GM12878 (cell line): ENCODE measurements at regions not wholly inside any gene's neighbourhood (a gene's known extent, or its start where the extent isn't known, plus 50 kb on each side); places are given as distances from the start of the nearest gene placed in this dataset.

Source experiments
- ATAC-seq: fragments of 200-7000 bp; cut with Tn5 transposase; 3 replicates; pipeline ENCODE4 v1.9.1; 2020; ENCODE audit warnings: mild to moderate bottlenecking, moderate library complexity
- BruUV-seq: library from RNA; stranded (reverse); fragments of 400-500 nt; replicated peaks from 2 replicates; lab custom pipeline; 2021; lab: Mats Ljungman, UMichigan
- CTCF ChIA-PET: fragments of 300-600 bp; sonication (Branson Sonifier 250); formaldehyde crosslinking; extraction: SDS; loops from one replicate; lab custom pipeline; 2021; ENCODE audit warnings: inconsistent platforms; lab: Yijun Ruan, JAX
- POLR2A ChIA-PET: fragments of 350-600 bp; formaldehyde crosslinking; extraction: SDS; loops from one replicate; lab custom pipeline; 2021; ENCODE audit warnings: inconsistent platforms; lab: Charles Lee
- RAD21 ChIA-PET: fragments of 300-600 bp; sonication (Branson Sonifier 250); formaldehyde crosslinking; loops from one replicate; lab custom pipeline; 2023; ENCODE audit warnings: antibody characterized with exemption; ENCODE audit not compliant: unreplicated experiment; lab: Charles Lee
- SMC1A ChIA-PET: fragments of 300-600 bp; sonication (Branson Sonifier 250); formaldehyde crosslinking; loops from one replicate; lab custom pipeline; 2023; ENCODE audit not compliant: unreplicated experiment, uncharacterized antibody; lab: Charles Lee
- DNase-seq: peaks from one replicate; pipeline ENCODE4 v3.0.0-alpha.2; 2011; ENCODE audit warnings: low read depth, low spot score
- FAIRE-seq: peaks from 3 replicates; lab custom pipeline; 2011; peaks lifted over from hg19 to GRCh38; lab: Jason Lieb, UNC
- H2AFZ ChIP-seq: 2 replicates; pipeline ENCODE4 v1.6.0; 2011; ENCODE audit warnings: low read depth, low read length, control low read depth; ENCODE audit not compliant: control insufficient read depth
- H3K27ac ChIP-seq: 2 replicates; pipeline ENCODE4 v1.5.1; 2011; ENCODE audit warnings: control low read depth; ENCODE audit not compliant: control insufficient read depth, insufficient read depth
- H3K27me3 ChIP-seq, 2 experiments: replicated peaks in 1 of 2; 2 replicates each; pipeline versions ENCODE4 v1.6.0 to v1.6.1; 2011; ENCODE audit warnings: low read length in 1 of 2; ENCODE audit not compliant: control insufficient read depth in 2 of 2, insufficient read depth in 2 of 2
- H3K36me3 ChIP-seq, 2 experiments: 2 replicates each; pipeline ENCODE4 v1.5.1; 2011; ENCODE audit warnings: low read length in 1 of 2; ENCODE audit not compliant: control insufficient read depth in 2 of 2, insufficient read depth in 2 of 2
- H3K4me1 ChIP-seq: 2 replicates; pipeline ENCODE4 v1.6.1; 2011; ENCODE audit warnings: mild to moderate bottlenecking, low read length, moderate library complexity, mixed read lengths; ENCODE audit not compliant: control insufficient read depth, insufficient read depth
- H3K4me2 ChIP-seq: 2 replicates; pipeline ENCODE4 v1.6.0; 2011; ENCODE audit warnings: control low read depth; ENCODE audit not compliant: control insufficient read depth, insufficient read depth
- H3K4me3 ChIP-seq: fragments of 200-600 bp; sonication (generic); 2 replicates; pipeline ENCODE4 v1.5.1; 2016
- H3K79me2 ChIP-seq: 2 replicates; pipeline ENCODE4 v1.6.0; 2011; ENCODE audit warnings: low read length; ENCODE audit not compliant: control insufficient read depth, insufficient read depth
- H3K9ac ChIP-seq: 2 replicates; pipeline ENCODE4 v1.8.0; 2011; ENCODE audit warnings: low read length, control low read depth, mixed read lengths; ENCODE audit not compliant: control insufficient read depth, insufficient read depth
- H3K9me3 ChIP-seq: replicated peaks from 3 replicates; pipeline ENCODE4 v1.5.1; 2011; ENCODE audit warnings: mild to moderate bottlenecking, low read length; ENCODE audit not compliant: control insufficient read depth, insufficient read depth
- H4K20me1 ChIP-seq: 2 replicates; pipeline ENCODE4 v1.6.0; 2011; ENCODE audit not compliant: control insufficient read depth, insufficient read depth
- HDGF ChIP-seq: fragments of 450-650 bp; IDR thresholded peaks from 2 replicates; pipeline ENCODE4 v1.6.1; 2016; ENCODE audit warnings: antibody characterized with exemption
- RUNX3 ChIP-seq: IDR thresholded peaks from 2 replicates; pipeline ENCODE4 v1.6.1; 2012; ENCODE audit warnings: low read length, inconsistent platforms
- WGBS: methylation state at CpG from one replicate; pipeline ENCODE4 v1.1.6; 2016; ENCODE audit warnings: low lambda C conversion rate; ENCODE audit not compliant: insufficient replicate concordance, insufficient coverage; ENCODE audit errors: missing lambda C conversion rate; 5-methylcytosine and 5-hydroxymethylcytosine counted together
- in situ Hi-C: fragments of 300-500 bp; cut with MboI; formaldehyde crosslinking; loops from 9 replicates; pipeline ENCODE4 v1.14.3; 2018; ENCODE audit warnings: mixed read lengths
- intact Hi-C: fragments of 100-400 bp; cut with micrococcal nuclease; formaldehyde crosslinking; loops from one replicate; pipeline ENCODE4 v1.14.2; 2022; ENCODE audit not compliant: unreplicated experiment
- TF ChIP-seq, protein P1 (sequence below): IDR thresholded peaks from 2 replicates; pipeline ENCODE4 v1.6.1; 2011; ENCODE audit warnings: borderline replicate concordance, low read depth, mild to moderate bottlenecking, moderate library complexity, mixed read lengths, low read length; ENCODE audit not compliant: insufficient read depth; ENCODE audit errors: extremely low read length
- TF ChIP-seq, protein P2 (sequence below): fragments of 150-350 bp; IDR thresholded peaks from 2 replicates; pipeline ENCODE4 v1.6.1; 2014; ENCODE audit warnings: mild to moderate bottlenecking, low read depth, low read length
- TF ChIP-seq, protein P3 (sequence below): IDR thresholded peaks from 2 replicates; pipeline ENCODE4 v1.6.1; 2012; ENCODE audit warnings: low read depth, low read length, improper control_type of control experiment
- TF ChIP-seq, protein P4 (sequence below): IDR thresholded peaks from 2 replicates; pipeline ENCODE4 v1.6.1; 2012; ENCODE audit warnings: mild to moderate bottlenecking, low read depth, low read length

DNA sequence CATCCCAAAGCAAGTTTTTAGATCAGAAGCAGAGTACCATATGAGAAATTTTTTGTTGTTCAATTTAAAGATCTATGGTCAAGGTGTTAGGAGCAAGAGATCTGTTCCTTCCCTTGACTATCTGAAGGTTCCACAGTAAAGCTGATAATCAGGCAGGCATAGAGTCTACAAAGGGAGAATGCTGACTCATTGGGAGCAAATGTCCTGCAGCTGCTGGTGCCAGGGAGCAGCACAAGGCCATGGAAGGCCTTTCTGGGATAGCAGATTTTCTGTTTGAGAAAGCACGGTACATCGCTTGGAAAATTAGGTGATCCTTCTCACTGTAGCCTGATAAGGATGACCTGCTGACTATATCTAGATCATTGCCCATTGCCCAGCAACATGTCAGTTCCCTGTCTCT, 210.1 kb upstream of the C1orf87 start:
- in situ Hi-C loops, result loop anchor here (10.0 kb wide), 1 partner anchor 481 kb away; no protein-coding TSS in a partner anchor
- FAIRE-seq, result no peak
- CTCF ChIA-PET, result no interaction called here

More for the DNA sequence above, 210.1 kb upstream of the C1orf87 start:
- WGBS, result 72% methylated on average over 2 of the region's 2 CpGs
- Histone ChIP-seq H3K27me3 (no peaks in the 10 kb centered on the region), H3K4me2 (no peak overlapping the region), H3K27ac (no peak overlapping the region), H4K20me1 (no peaks in the 10 kb centered on the region), H3K79me2 (no peaks in the 10 kb centered on the region), H3K36me3 (no peaks in the 10 kb centered on the region), H3K9me3 (no peaks in the 10 kb centered on the region), H3K4me1 (no peaks in the 10 kb centered on the region), H3K9ac (no peak overlapping the region), H2AFZ (no peak overlapping the region), H3K4me3 (no peak overlapping the region)
- RAD21 ChIA-PET, result no interaction called here
- intact Hi-C loops, result loop anchor here (10.0 kb wide), 1 partner anchor 761 kb away; no protein-coding TSS in a partner anchor
- POLR2A ChIA-PET, result no interaction called here
- TF ChIP-seq, protein P1, sequence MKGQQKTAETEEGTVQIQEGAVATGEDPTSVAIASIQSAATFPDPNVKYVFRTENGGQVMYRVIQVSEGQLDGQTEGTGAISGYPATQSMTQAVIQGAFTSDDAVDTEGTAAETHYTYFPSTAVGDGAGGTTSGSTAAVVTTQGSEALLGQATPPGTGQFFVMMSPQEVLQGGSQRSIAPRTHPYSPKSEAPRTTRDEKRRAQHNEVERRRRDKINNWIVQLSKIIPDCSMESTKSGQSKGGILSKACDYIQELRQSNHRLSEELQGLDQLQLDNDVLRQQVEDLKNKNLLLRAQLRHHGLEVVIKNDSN, result no peak
- TF ChIP-seq, protein P2, sequence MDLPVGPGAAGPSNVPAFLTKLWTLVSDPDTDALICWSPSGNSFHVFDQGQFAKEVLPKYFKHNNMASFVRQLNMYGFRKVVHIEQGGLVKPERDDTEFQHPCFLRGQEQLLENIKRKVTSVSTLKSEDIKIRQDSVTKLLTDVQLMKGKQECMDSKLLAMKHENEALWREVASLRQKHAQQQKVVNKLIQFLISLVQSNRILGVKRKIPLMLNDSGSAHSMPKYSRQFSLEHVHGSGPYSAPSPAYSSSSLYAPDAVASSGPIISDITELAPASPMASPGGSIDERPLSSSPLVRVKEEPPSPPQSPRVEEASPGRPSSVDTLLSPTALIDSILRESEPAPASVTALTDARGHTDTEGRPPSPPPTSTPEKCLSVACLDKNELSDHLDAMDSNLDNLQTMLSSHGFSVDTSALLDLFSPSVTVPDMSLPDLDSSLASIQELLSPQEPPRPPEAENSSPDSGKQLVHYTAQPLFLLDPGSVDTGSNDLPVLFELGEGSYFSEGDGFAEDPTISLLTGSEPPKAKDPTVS, result no peak
- TF ChIP-seq, protein P3, sequence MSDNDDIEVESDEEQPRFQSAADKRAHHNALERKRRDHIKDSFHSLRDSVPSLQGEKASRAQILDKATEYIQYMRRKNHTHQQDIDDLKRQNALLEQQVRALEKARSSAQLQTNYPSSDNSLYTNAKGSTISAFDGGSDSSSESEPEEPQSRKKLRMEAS, result no peak
- TF ChIP-seq RUNX3 (no peak), HDGF (no peak)
- TF ChIP-seq, protein P4, sequence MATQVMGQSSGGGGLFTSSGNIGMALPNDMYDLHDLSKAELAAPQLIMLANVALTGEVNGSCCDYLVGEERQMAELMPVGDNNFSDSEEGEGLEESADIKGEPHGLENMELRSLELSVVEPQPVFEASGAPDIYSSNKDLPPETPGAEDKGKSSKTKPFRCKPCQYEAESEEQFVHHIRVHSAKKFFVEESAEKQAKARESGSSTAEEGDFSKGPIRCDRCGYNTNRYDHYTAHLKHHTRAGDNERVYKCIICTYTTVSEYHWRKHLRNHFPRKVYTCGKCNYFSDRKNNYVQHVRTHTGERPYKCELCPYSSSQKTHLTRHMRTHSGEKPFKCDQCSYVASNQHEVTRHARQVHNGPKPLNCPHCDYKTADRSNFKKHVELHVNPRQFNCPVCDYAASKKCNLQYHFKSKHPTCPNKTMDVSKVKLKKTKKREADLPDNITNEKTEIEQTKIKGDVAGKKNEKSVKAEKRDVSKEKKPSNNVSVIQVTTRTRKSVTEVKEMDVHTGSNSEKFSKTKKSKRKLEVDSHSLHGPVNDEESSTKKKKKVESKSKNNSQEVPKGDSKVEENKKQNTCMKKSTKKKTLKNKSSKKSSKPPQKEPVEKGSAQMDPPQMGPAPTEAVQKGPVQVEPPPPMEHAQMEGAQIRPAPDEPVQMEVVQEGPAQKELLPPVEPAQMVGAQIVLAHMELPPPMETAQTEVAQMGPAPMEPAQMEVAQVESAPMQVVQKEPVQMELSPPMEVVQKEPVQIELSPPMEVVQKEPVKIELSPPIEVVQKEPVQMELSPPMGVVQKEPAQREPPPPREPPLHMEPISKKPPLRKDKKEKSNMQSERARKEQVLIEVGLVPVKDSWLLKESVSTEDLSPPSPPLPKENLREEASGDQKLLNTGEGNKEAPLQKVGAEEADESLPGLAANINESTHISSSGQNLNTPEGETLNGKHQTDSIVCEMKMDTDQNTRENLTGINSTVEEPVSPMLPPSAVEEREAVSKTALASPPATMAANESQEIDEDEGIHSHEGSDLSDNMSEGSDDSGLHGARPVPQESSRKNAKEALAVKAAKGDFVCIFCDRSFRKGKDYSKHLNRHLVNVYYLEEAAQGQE, result no peak
- DNase-seq (no peak), ATAC-seq (no peak)
- SMC1A ChIA-PET, result no interaction called here
- no TSS peak for BruUV-seq
